WTC11 (cell line): ENCODE measurements at regions not wholly inside any gene's neighbourhood (a gene's known extent, or its start where the extent isn't known, plus 50 kb on each side); places are given as distances from the start of the nearest gene placed in this dataset.

Source experiments
- ATAC-seq: fragments of 200-7000 bp; cut with Tn5 transposase; 2 replicates; pipeline ENCODE4 v1.10.0; 2021; ENCODE audit warnings: mild to moderate bottlenecking, moderate library complexity
- CTCF ChIA-PET: fragments of 300-600 bp; sonication (Branson Sonifier 250); formaldehyde crosslinking; loops from one replicate; lab custom pipeline; 2021; ENCODE audit warnings: antibody characterized with exemption; lab: Charles Lee
- POLR2A ChIA-PET: fragments of 350-600 bp; sonication (Branson Sonifier 250); formaldehyde crosslinking; loops from one replicate; lab custom pipeline; 2021; ENCODE audit warnings: antibody characterized with exemption; lab: Charles Lee
- DNase-seq: peaks from one replicate; pipeline ENCODE4 v3.0.0; 2021; ENCODE audit warnings: low spot score
- H3K27ac Mint-ChIP-seq: 2 replicates; pipeline ENCODE4 v1.8.0; 2021; ENCODE audit warnings: mixed read lengths
- H3K27me3 Mint-ChIP-seq: 2 replicates; pipeline ENCODE4 v1.8.0; 2021; ENCODE audit warnings: low read depth, mild to moderate bottlenecking, moderate library complexity, mixed read lengths
- H3K36me3 Mint-ChIP-seq: 2 replicates; pipeline ENCODE4 v1.8.0; 2021; ENCODE audit warnings: mixed read lengths
- H3K4me1 Mint-ChIP-seq: 2 replicates; pipeline ENCODE4 v1.8.0; 2022; ENCODE audit warnings: mixed read lengths
- H3K4me3 Mint-ChIP-seq: 2 replicates; pipeline ENCODE4 v1.8.0; 2021; ENCODE audit warnings: mild to moderate bottlenecking, moderate library complexity, mixed read lengths
- H3K9me3 Mint-ChIP-seq: 2 replicates; pipeline ENCODE4 v1.8.0; 2021; ENCODE audit warnings: mixed read lengths
- ETV6 ChIP-seq: sonication (generic); formaldehyde crosslinking; IDR thresholded peaks from 2 replicates; pipeline ENCODE4 v1.8.1; 2022; ENCODE audit warnings: mild to moderate bottlenecking, missing genetic modification reagents
- GTF2I ChIP-seq: fragments of 250-450 bp; sonication (Bioruptor Pico); conservative IDR thresholded peaks from 2 replicates; pipeline ENCODE4 v1.4.0; 2021; ENCODE audit warnings: mild to moderate bottlenecking
- JAZF1 ChIP-seq: fragments of 250-450 bp; sonication (Bioruptor Pico); IDR thresholded peaks from 2 replicates; pipeline ENCODE4 v1.9.0; 2021; ENCODE audit warnings: moderate library complexity, mild to moderate bottlenecking, inconsistent platforms
- NR3C1 ChIP-seq: sonication (generic); formaldehyde crosslinking; conservative IDR thresholded peaks from 2 replicates; pipeline ENCODE4 v1.8.1; 2023; ENCODE audit warnings: low read depth, mild to moderate bottlenecking, missing genetic modification reagents
- OVOL2 ChIP-seq: fragments of 250-450 bp; sonication (Bioruptor Pico); IDR thresholded peaks from 2 replicates; pipeline ENCODE4 v1.9.0; 2021; ENCODE audit warnings: mild to moderate bottlenecking, borderline replicate concordance
- RORB ChIP-seq: fragments of 250-450 bp; sonication (Bioruptor Pico); IDR thresholded peaks from 2 replicates; pipeline ENCODE4 v1.9.0; 2021; ENCODE audit warnings: mild to moderate bottlenecking
- ZNF138 ChIP-seq: sonication (generic); formaldehyde crosslinking; conservative IDR thresholded peaks from 2 replicates; pipeline ENCODE4 v1.8.1; 2022; ENCODE audit warnings: mild to moderate bottlenecking, moderate library complexity, missing genetic modification reagents
- ZNF396 ChIP-seq: fragments of 250-450 bp; sonication (Bioruptor Pico); IDR thresholded peaks from 2 replicates; pipeline ENCODE4 v1.8.0; 2021; ENCODE audit warnings: mild to moderate bottlenecking, moderate library complexity, borderline replicate concordance
- ZNF416 ChIP-seq: fragments of 250-450 bp; sonication (Bioruptor Pico); IDR thresholded peaks from 2 replicates; pipeline ENCODE4 v1.9.0; 2021; ENCODE audit warnings: mild to moderate bottlenecking, inconsistent platforms
- TF ChIP-seq, protein P1 (sequence below): sonication (generic); formaldehyde crosslinking; IDR thresholded peaks from 2 replicates; pipeline ENCODE4 v1.8.0; 2023; ENCODE audit warnings: missing genetic modification reagents
- TF ChIP-seq, protein P2 (sequence below): sonication (generic); formaldehyde crosslinking; IDR thresholded peaks from 2 replicates; pipeline ENCODE4 v1.8.0; 2022; ENCODE audit warnings: missing genetic modification reagents
- TF ChIP-seq, protein P3 (sequence below): sonication (generic); formaldehyde crosslinking; IDR thresholded peaks from 2 replicates; pipeline ENCODE4 v1.8.1; 2023; ENCODE audit warnings: mild to moderate bottlenecking, moderate library complexity, missing genetic modification reagents
- TF ChIP-seq, protein P4 (sequence below): sonication (generic); formaldehyde crosslinking; IDR thresholded peaks from 2 replicates; pipeline ENCODE4 v1.8.1; 2022; ENCODE audit warnings: mild to moderate bottlenecking, missing genetic modification reagents, moderate library complexity, borderline replicate concordance
- TF ChIP-seq, protein P5 (sequence below): sonication (generic); formaldehyde crosslinking; IDR thresholded peaks from 2 replicates; pipeline ENCODE4 v1.8.1; 2022; ENCODE audit warnings: low read depth, mild to moderate bottlenecking, moderate library complexity, missing genetic modification reagents, borderline replicate concordance
- TF ChIP-seq, protein P6 (sequence below): sonication (generic); formaldehyde crosslinking; IDR thresholded peaks from 2 replicates; pipeline ENCODE4 v1.8.0; 2022; ENCODE audit warnings: mild to moderate bottlenecking, missing genetic modification reagents
- TF ChIP-seq, protein P7 (sequence below): fragments of 250-450 bp; sonication (Bioruptor Pico); IDR thresholded peaks from 2 replicates; pipeline ENCODE4 v1.8.0; 2021; ENCODE audit warnings: mild to moderate bottlenecking
- TF ChIP-seq, protein P8 (sequence below): sonication (generic); formaldehyde crosslinking; conservative IDR thresholded peaks from 2 replicates; pipeline ENCODE4 v1.8.1; 2023; ENCODE audit warnings: mild to moderate bottlenecking, low read depth, missing genetic modification reagents, moderate library complexity
- TF ChIP-seq, protein P9 (sequence below): fragments of 250-450 bp; sonication (Bioruptor Pico); IDR thresholded peaks from 2 replicates; pipeline ENCODE4 v1.9.0; 2021; ENCODE audit warnings: moderate library complexity, mild to moderate bottlenecking, inconsistent platforms, borderline replicate concordance

DNA sequence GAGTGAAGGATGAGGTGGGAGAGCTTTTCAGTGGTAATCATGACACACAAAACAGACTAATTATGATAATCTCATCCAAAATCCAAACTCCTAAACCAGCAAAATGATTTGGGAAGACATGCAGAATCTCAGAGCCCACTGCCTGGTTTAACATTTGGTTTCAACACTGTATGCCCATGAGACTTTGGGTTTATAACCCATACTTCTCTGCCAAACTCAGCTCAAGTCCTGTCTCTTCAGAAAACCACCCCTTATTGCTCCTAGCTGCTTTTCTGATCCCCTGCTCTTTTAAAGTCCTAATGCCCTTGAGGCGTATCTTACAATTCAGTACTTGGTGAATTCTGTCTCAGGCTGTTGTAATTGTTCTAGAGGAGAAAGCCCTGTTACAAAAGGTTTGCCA lies 593.0 kb upstream of the ID2 start:
- ChIA-PET POLR2A (no interaction called here), CTCF (no interaction called here)
- TF ChIP-seq OVOL2 (CRISPR knock-in tag), result no peak
- TF ChIP-seq RORB (CRISPR knock-in tag), result no peak
- TF ChIP-seq, protein P1, sequence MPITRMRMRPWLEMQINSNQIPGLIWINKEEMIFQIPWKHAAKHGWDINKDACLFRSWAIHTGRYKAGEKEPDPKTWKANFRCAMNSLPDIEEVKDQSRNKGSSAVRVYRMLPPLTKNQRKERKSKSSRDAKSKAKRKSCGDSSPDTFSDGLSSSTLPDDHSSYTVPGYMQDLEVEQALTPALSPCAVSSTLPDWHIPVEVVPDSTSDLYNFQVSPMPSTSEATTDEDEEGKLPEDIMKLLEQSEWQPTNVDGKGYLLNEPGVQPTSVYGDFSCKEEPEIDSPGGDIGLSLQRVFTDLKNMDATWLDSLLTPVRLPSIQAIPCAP, result no peak
- Mint-ChIP-seq H3K27me3 (no peaks in the 10 kb centered on the region), H3K9me3 (peaks cover 3% of the 10 kb centered on the region; the same call in 1 of the 2 replicates), H3K4me1 (peaks cover 3% of the 10 kb centered on the region; the same call in 1 of the 2 replicates), H3K36me3 (no peaks in the 10 kb centered on the region), H3K27ac (no peak overlapping the region), H3K4me3 (no peak overlapping the region)
- no peak for DNase-seq
- ATAC-seq, result no peak

DNA sequence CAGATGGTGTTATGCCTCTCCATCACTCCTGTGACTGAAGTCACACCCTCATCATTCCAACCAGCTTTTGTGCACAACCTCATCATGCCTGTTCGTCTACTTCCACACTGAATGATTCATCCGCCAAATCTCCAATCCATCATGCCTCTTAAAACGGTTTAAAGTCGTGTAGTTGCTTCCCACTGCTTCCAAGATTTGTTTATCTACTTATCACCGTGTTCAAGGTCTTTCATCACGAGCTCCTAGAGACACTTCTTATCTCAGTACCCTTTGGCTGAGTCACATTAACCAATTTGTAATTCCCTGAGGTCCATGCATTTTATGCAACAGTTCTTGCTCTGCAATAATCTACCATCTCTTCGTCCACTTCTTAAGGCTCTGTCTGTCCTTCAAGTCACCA lies 592.3 kb upstream of the ID2 start:
- Mint-ChIP-seq H3K4me3 (no peak overlapping the region), H3K4me1 (peaks cover 7% of the 10 kb centered on the region), H3K9me3 (peaks cover 3% of the 10 kb centered on the region; the same call in 1 of the 2 replicates), H3K27ac (no peak overlapping the region), H3K27me3 (no peaks in the 10 kb centered on the region), H3K36me3 (no peaks in the 10 kb centered on the region)
- no peak for DNase-seq
- CTCF ChIA-PET, result no interaction called here
- ATAC-seq, result no peak
- POLR2A ChIA-PET, result no interaction called here
- TF ChIP-seq, protein P2, sequence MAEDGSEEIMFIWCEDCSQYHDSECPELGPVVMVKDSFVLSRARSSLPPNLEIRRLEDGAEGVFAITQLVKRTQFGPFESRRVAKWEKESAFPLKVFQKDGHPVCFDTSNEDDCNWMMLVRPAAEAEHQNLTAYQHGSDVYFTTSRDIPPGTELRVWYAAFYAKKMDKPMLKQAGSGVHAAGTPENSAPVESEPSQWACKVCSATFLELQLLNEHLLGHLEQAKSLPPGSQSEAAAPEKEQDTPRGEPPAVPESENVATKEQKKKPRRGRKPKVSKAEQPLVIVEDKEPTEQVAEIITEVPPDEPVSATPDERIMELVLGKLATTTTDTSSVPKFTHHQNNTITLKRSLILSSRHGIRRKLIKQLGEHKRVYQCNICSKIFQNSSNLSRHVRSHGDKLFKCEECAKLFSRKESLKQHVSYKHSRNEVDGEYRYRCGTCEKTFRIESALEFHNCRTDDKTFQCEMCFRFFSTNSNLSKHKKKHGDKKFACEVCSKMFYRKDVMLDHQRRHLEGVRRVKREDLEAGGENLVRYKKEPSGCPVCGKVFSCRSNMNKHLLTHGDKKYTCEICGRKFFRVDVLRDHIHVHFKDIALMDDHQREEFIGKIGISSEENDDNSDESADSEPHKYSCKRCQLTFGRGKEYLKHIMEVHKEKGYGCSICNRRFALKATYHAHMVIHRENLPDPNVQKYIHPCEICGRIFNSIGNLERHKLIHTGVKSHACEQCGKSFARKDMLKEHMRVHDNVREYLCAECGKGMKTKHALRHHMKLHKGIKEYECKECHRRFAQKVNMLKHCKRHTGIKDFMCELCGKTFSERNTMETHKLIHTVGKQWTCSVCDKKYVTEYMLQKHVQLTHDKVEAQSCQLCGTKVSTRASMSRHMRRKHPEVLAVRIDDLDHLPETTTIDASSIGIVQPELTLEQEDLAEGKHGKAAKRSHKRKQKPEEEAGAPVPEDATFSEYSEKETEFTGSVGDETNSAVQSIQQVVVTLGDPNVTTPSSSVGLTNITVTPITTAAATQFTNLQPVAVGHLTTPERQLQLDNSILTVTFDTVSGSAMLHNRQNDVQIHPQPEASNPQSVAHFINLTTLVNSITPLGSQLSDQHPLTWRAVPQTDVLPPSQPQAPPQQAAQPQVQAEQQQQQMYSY (CRISPR knock-in tag), result no peak
- TF ChIP-seq ETV6 (CRISPR knock-in tag) (no peak), ZNF396 (CRISPR knock-in tag) (no peak), ZNF138 (CRISPR knock-in tag) (no peak), JAZF1 (CRISPR knock-in tag) (no peak), ZNF416 (CRISPR knock-in tag) (no peak), GTF2I (CRISPR knock-in tag) (no peak), NR3C1 (no peak)
- TF ChIP-seq, protein P3, sequence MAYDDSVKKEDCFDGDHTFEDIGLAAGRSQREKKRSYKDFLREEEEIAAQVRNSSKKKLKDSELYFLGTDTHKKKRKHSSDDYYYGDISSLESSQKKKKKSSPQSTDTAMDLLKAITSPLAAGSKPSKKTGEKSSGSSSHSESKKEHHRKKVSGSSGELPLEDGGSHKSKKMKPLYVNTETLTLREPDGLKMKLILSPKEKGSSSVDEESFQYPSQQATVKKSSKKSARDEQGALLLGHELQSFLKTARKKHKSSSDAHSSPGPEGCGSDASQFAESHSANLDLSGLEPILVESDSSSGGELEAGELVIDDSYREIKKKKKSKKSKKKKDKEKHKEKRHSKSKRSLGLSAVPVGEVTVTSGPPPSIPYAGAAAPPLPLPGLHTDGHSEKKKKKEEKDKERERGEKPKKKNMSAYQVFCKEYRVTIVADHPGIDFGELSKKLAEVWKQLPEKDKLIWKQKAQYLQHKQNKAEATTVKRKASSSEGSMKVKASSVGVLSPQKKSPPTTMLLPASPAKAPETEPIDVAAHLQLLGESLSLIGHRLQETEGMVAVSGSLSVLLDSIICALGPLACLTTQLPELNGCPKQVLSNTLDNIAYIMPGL (CRISPR knock-in tag), result no peak
- TF ChIP-seq, protein P4, sequence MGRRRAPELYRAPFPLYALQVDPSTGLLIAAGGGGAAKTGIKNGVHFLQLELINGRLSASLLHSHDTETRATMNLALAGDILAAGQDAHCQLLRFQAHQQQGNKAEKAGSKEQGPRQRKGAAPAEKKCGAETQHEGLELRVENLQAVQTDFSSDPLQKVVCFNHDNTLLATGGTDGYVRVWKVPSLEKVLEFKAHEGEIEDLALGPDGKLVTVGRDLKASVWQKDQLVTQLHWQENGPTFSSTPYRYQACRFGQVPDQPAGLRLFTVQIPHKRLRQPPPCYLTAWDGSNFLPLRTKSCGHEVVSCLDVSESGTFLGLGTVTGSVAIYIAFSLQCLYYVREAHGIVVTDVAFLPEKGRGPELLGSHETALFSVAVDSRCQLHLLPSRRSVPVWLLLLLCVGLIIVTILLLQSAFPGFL (CRISPR knock-in tag), result no peak
- TF ChIP-seq, protein P5, sequence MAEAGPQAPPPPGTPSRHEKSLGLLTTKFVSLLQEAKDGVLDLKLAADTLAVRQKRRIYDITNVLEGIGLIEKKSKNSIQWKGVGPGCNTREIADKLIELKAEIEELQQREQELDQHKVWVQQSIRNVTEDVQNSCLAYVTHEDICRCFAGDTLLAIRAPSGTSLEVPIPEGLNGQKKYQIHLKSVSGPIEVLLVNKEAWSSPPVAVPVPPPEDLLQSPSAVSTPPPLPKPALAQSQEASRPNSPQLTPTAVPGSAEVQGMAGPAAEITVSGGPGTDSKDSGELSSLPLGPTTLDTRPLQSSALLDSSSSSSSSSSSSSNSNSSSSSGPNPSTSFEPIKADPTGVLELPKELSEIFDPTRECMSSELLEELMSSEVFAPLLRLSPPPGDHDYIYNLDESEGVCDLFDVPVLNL, result no peak
- TF ChIP-seq, protein P6, sequence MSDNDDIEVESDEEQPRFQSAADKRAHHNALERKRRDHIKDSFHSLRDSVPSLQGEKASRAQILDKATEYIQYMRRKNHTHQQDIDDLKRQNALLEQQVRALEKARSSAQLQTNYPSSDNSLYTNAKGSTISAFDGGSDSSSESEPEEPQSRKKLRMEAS, result no peak
- TF ChIP-seq, protein P7, sequence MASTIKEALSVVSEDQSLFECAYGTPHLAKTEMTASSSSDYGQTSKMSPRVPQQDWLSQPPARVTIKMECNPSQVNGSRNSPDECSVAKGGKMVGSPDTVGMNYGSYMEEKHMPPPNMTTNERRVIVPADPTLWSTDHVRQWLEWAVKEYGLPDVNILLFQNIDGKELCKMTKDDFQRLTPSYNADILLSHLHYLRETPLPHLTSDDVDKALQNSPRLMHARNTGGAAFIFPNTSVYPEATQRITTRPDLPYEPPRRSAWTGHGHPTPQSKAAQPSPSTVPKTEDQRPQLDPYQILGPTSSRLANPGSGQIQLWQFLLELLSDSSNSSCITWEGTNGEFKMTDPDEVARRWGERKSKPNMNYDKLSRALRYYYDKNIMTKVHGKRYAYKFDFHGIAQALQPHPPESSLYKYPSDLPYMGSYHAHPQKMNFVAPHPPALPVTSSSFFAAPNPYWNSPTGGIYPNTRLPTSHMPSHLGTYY, result no peak
- TF ChIP-seq, protein P1, result no peak
- TF ChIP-seq, protein P8, sequence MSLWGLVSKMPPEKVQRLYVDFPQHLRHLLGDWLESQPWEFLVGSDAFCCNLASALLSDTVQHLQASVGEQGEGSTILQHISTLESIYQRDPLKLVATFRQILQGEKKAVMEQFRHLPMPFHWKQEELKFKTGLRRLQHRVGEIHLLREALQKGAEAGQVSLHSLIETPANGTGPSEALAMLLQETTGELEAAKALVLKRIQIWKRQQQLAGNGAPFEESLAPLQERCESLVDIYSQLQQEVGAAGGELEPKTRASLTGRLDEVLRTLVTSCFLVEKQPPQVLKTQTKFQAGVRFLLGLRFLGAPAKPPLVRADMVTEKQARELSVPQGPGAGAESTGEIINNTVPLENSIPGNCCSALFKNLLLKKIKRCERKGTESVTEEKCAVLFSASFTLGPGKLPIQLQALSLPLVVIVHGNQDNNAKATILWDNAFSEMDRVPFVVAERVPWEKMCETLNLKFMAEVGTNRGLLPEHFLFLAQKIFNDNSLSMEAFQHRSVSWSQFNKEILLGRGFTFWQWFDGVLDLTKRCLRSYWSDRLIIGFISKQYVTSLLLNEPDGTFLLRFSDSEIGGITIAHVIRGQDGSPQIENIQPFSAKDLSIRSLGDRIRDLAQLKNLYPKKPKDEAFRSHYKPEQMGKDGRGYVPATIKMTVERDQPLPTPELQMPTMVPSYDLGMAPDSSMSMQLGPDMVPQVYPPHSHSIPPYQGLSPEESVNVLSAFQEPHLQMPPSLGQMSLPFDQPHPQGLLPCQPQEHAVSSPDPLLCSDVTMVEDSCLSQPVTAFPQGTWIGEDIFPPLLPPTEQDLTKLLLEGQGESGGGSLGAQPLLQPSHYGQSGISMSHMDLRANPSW (CRISPR knock-in tag), result no peak
- TF ChIP-seq, protein P9, sequence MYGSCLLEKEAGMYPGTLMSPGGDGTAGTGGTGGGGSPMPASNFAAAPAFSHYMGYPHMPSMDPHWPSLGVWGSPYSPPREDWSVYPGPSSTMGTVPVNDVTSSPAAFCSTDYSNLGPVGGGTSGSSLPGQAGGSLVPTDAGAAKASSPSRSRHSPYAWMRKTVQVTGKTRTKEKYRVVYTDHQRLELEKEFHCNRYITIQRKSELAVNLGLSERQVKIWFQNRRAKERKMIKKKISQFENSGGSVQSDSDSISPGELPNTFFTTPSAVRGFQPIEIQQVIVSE (CRISPR knock-in tag), result no peak
